ENCODE measurements at regions not wholly inside any gene's neighbourhood (a gene's known extent, or its start where the extent isn't known, plus 50 kb on each side); places are given as distances from the start of the nearest gene placed in this dataset.

DNA sequence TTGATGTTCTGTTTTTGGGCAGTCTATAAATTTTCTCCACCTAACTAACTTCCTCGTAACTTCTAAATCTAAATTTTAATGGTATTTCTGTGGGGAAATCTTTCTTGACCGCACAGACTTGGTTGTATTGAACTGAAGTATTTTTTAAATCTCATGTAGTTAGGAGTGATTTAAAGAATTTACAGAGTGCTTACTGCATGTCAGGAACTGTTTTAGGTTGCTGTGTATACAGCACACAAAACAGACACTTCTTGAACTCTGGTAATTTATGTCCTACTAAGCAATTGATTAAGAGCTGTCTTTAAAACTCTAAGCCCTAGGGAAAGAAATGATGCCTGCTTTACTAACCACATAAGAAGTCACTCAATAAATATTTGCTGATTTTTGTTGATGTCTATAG lies 1350.2 kb downstream of the ZPLD1 start (continued):
- TF ChIP-seq, protein P1, sequence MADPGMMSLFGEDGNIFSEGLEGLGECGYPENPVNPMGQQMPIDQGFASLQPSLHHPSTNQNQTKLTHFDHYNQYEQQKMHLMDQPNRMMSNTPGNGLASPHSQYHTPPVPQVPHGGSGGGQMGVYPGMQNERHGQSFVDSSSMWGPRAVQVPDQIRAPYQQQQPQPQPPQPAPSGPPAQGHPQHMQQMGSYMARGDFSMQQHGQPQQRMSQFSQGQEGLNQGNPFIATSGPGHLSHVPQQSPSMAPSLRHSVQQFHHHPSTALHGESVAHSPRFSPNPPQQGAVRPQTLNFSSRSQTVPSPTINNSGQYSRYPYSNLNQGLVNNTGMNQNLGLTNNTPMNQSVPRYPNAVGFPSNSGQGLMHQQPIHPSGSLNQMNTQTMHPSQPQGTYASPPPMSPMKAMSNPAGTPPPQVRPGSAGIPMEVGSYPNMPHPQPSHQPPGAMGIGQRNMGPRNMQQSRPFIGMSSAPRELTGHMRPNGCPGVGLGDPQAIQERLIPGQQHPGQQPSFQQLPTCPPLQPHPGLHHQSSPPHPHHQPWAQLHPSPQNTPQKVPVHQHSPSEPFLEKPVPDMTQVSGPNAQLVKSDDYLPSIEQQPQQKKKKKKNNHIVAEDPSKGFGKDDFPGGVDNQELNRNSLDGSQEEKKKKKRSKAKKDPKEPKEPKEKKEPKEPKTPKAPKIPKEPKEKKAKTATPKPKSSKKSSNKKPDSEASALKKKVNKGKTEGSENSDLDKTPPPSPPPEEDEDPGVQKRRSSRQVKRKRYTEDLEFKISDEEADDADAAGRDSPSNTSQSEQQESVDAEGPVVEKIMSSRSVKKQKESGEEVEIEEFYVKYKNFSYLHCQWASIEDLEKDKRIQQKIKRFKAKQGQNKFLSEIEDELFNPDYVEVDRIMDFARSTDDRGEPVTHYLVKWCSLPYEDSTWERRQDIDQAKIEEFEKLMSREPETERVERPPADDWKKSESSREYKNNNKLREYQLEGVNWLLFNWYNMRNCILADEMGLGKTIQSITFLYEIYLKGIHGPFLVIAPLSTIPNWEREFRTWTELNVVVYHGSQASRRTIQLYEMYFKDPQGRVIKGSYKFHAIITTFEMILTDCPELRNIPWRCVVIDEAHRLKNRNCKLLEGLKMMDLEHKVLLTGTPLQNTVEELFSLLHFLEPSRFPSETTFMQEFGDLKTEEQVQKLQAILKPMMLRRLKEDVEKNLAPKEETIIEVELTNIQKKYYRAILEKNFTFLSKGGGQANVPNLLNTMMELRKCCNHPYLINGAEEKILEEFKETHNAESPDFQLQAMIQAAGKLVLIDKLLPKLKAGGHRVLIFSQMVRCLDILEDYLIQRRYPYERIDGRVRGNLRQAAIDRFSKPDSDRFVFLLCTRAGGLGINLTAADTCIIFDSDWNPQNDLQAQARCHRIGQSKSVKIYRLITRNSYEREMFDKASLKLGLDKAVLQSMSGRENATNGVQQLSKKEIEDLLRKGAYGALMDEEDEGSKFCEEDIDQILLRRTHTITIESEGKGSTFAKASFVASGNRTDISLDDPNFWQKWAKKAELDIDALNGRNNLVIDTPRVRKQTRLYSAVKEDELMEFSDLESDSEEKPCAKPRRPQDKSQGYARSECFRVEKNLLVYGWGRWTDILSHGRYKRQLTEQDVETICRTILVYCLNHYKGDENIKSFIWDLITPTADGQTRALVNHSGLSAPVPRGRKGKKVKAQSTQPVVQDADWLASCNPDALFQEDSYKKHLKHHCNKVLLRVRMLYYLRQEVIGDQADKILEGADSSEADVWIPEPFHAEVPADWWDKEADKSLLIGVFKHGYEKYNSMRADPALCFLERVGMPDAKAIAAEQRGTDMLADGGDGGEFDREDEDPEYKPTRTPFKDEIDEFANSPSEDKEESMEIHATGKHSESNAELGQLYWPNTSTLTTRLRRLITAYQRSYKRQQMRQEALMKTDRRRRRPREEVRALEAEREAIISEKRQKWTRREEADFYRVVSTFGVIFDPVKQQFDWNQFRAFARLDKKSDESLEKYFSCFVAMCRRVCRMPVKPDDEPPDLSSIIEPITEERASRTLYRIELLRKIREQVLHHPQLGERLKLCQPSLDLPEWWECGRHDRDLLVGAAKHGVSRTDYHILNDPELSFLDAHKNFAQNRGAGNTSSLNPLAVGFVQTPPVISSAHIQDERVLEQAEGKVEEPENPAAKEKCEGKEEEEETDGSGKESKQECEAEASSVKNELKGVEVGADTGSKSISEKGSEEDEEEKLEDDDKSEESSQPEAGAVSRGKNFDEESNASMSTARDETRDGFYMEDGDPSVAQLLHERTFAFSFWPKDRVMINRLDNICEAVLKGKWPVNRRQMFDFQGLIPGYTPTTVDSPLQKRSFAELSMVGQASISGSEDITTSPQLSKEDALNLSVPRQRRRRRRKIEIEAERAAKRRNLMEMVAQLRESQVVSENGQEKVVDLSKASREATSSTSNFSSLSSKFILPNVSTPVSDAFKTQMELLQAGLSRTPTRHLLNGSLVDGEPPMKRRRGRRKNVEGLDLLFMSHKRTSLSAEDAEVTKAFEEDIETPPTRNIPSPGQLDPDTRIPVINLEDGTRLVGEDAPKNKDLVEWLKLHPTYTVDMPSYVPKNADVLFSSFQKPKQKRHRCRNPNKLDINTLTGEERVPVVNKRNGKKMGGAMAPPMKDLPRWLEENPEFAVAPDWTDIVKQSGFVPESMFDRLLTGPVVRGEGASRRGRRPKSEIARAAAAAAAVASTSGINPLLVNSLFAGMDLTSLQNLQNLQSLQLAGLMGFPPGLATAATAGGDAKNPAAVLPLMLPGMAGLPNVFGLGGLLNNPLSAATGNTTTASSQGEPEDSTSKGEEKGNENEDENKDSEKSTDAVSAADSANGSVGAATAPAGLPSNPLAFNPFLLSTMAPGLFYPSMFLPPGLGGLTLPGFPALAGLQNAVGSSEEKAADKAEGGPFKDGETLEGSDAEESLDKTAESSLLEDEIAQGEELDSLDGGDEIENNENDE (IDR thresholded peaks at IDR 0.05; ENCODE audit: insufficient replicate concordance, low read length): no peak
- TF ChIP-seq RNF2 (IDR thresholded peaks at IDR 0.05; ENCODE audit: borderline replicate concordance, low read depth, low read length, missing control alignments, poor library complexity, severe bottlenecking) (no peak), ZNF274 (IDR thresholded peaks at IDR 0.05; ENCODE audit: borderline replicate concordance, extremely low read depth, low read length) (no peak), RAD21 (IDR thresholded peaks at IDR 0.05 in 1 of 2, conservative IDR thresholded peaks at IDR 0.05 in 1 of 2; ENCODE audit: low read depth in 2 of 2, low read length in 2 of 2) (no peak), PHF8 (conservative IDR thresholded peaks at IDR 0.05; ENCODE audit: low read depth, low read length) (no peak), MAFK (IDR thresholded peaks at IDR 0.05; ENCODE audit: low read depth, low read length) (no peak), YY1 (IDR thresholded peaks at IDR 0.05; ENCODE audit: low read depth, low read length) (no peak)
